Dermis blood vessel endothelial cell (primary cell): ENCODE measurements at regions not wholly inside any gene's neighbourhood (a gene's known extent, or its start where the extent isn't known, plus 50 kb on each side); places are given as distances from the start of the nearest gene placed in this dataset.
"Not testable (repeated sequence)": the region's sequence is repeated elsewhere in the genome, so short reads cannot be mapped to it uniquely, and the experiment has no call there.

Experiments
- DNase-seq: peaks from one replicate; pipeline ENCODE4 v3.0.0; 2010

DNA sequence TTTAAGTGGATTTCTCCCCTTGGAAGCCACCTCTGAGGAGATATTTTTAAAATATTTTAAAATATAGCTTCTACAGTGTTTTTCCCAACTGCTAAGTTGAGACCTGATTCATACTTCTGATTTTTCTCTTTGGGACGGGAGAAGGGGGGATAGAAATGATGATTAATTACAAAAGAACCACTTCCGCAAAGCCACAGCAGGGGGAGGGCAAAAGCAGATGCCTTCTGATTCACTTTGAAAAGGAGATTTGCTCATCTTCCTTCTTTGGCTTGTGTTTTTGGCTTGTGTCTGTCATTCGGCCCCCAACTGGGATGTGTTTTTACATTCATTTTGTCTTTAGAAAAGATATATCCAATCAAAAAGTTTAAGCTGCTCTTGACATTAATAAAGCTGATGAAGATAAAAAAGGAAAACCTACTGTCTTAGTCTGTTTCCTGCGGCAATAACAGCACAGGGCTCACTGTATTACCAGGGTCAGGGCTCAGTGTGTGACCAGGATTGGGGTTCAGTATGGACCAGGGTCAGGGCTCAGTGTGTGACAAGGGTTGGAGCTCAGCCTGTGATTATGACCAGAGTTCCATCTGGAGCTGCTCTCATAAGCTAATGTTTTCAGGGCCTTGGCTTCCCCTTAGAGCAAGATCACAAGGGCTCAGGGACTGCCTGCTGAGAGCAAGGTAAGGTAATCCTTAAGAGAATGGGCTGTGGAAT is 223.2 kb downstream of the MTHFS start:
- no peak for DNase-seq

DNA sequence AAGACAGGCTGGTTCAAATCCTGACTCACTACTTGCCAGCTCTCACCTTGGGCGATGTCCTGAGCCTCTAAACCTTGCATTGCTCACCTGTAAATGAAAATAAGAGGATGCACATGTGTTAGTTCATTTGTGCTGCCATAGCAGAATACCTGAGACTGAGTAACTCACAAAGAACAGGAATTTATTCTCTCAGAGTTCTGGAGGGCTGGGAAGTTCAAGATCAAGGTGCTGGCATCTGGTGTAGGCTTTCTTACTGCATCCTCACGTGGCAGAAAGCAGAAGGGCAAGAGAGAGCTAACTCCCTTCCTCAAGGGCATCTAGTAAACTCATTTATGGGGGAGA is 222.7 kb downstream of the MTHFS start:
- no peak for DNase-seq

DNA sequence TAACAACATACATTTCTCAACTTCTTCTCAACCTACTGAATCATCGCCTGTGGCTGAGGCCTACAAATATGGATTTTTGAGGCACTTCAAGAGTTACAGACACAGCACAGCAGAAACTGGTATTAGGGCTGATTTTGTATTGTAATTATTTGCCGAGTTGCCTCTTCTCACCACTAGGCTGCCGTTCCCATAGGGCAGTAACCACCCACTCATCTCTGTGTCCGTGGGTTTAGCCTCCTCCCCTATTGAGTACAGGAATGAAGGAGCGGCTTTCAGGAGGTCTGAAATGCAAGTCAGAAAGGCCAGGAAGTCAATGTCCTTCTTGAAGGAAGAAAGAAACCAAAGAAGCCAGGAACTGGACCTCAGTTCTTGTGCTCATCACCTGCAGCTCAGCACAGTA is 220.8 kb downstream of the MTHFS start:
- DNase-seq = no peak

DNA sequence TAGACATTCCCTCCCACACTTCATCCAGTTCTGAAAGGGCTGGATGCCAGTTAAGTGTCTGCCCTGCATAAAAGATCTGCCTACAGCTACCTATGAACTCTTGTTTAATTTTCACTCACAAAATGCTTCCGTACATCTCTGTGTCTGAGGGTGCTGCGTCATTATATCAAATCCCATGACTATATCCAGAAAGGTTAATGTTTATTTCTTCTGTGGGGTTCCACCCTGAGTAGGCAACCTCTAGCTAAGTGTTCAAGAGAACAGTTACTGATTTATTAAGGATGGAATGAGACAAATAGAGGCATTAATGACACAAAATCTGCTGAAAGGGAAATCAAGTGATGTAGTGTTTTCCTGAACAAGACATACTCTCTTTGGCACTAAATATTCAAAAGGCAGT is 220.2 kb downstream of the MTHFS start:
- no peak for DNase-seq

DNA sequence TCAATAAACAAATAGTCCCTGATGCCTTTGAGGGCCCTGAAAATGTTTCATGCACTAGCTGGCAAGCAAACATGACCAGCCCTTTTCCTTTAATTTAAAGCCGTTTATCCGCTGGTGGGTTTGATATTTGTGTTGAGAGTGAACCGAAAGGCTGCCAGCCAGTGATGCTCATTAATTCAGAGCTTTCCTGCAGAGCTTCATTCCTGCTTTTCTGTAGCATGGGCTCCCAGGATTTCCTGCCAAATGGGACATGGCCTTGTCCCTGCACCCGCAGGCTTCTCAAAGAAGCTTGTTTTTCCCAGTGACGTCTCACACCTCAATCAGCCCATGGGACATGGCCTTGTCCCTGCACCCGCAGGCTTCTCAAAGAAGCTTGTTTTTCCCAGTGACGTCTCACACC is 219.6 kb downstream of the MTHFS start:
- DNase-seq = no peak

DNA sequence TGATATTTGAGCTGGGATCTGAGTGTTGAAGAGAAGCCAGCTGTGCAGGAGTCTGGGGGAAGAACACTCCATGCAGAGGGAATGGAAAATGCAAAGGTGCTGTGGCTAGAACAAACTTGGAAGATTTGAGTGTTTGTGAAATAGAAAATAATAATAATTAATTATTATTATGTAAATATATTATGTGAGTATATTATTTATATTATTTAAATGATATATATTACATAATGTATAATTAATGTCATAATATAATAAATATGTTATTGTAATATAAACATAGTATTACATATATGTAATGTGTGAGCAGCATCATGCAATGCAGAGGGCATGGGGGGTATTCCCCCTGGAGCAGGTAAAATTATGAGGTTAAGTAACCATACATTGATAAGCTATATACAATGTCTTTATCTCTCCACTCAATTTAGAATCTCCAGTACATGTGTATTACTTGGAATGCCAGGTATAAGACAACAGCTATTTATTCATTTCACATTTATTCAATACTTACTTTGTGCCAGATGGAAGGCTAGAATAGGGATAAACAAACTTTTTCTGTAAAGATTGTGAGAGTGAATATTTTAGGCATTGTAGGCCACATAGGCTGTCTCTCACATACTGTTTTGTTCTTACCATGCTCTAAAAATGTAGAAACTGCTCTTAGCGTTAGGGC is 218.6 kb downstream of the MTHFS start:
- no peak for DNase-seq

DNA sequence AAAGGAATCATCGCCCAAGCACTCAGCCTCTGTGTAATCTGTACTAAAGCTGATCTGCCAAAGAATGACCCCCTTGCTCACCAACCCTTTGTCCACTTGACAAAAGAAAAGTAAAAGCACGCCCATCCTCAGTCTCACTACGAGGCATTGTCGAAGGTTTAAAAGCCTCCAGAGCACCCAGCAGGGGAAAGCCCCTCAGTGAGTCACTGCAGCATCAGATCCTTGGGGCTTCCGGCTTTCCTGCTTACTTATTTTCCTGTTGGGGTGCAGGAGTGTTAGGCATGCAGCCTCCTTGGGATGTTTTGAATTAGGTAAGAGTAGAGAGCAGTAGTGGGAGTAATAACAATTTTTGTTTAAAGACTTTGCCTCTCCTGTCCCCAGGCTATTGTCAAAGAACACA is 216.1 kb downstream of the MTHFS start:
- DNase-seq = peak; percentile 76

DNA sequence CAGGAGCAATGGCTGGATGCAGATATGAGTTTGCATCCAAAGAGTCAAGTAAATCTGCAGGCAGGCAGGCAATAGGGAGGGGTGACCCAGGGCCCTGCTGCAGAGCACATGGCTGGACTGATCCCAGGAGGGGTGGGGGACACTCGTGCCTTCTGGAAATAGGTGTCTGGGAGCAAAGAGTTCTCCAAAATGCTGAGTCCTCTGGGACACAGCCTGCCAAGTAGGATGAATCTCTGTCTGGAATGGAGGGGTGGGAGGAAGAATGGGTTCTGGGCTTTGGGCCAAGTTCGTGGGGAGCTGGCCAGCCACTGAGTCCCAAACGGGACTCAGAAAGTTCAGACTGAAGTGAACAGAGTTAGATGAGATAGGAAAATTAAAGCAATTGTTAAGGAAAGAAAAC is 214.5 kb downstream of the MTHFS start:
- peak; percentile 45 for DNase-seq

DNA sequence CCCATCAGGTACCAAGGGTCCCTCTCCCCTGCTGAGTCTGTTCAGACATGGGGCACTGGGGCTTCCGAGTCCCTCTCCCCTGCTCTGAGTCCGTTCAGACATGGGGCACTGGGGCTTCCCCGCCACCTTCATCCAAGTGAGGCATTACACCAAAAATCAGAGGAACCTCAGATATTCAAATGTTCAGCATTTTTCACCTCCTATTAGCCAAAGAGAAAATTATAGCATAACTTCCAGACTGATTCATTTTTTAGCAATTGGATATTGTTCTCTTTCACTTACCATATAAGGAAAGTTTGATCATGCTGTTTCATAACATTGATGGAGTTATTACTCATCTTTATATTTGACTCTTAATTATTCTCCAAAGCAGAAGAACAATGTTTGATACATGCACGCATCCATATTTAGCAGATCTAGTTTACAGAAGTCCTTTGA is 213.9 kb downstream of the MTHFS start:
- peak; percentile 28 for DNase-seq

DNA sequence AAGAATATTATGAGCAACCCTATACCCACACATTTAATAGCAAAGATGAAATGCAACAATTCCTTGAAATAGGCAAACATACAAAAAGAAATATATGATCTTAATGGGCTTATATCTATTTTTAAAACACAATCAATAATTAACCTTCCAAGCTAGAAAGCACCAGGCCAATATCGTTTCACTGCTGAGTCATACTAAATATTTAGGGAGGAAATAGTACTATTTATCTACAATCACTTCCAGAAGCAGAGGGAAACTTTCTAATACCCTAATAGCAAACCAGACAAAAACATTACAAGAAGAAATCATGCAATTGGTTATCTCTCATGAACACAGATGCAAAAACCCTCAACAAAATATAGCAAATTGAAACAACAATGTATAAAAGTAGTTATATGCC is 207.8 kb downstream of the MTHFS start:
- DNase-seq = no peak

DNA sequence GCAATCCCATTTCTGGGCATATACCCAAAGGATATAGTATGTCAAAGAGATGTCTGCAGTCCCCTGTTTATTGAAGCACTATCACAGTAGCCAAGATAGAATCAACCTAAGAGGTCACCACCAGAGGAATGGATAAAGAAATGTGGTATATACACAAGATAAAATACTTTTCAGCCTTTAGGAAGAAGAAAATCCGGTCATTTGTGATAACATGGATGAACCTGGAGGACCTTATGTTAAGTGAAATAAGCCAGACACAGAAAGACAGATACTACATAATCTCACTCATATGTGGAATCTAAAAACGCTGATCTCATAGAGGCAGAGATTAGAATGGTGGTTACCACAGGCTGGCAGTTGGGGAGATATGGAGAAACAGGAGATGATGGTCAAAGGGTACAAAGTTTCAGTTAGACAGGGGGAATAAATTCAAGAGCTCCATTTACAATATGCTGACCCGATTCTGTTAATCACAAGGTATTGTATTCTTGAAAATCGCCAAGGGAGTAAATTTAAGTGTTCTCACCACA is 195.8 kb downstream of the MTHFS start:
- no peak for DNase-seq

DNA sequence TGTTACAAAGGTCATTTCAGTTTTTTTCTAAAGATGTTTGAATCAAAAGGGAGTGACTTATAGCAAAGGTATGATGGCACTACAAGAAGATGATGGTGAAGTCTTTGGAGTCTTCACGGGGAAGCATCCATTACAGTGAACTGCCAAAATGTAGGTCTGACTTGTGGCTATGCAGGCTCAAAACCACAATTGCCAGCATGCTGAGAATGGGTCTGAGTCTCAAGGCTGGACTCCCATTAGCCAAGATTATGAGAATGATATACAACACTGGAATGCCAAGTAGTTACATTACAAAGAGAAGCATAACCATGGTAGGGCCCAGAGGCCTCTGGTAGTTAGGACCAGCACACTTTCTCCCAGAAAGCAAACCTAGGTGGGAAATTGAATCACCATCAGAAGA is 194.2 kb downstream of the MTHFS start:
- no peak for DNase-seq

DNA sequence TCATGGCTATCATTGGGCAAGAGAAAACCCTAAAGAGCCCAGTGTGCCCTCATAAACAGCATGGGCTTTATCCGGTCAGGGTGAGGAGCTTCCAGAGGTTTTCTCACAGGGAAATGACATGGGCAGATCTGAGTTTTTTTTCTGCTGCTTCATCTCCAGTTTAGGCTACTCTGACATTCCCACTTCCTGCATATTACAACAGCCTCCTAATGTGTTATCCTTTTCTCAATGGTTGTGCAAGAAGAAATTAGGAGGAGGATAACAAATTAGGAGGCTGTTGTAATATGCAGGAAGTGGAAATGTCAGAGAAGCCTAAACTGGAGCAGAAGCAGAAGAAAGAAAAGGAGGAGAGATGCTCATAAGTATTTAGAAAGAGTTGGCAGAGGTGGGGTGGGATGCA is 175.6 kb downstream of the MTHFS start:
- DNase-seq = no peak

DNA sequence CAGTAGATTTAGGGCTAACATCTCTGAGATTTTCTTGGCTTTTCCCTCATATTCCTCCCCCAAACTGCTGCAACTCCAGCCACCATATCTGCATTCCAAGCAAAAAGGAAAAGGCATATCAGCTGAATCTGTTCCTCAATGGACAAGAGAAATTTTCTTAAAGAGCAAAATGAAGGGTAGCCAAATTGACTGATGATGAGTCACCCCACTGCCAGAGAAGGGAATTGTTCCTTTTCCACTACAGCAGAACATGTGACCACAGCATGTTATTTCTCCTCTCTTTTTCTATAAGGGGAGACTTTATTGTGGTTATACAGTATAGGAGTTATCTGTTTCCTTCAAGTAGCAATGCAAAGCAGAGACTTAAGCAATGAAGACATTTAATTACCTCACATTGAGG is 172.5 kb downstream of the MTHFS start:
- DNase-seq = peak; percentile 12

DNA sequence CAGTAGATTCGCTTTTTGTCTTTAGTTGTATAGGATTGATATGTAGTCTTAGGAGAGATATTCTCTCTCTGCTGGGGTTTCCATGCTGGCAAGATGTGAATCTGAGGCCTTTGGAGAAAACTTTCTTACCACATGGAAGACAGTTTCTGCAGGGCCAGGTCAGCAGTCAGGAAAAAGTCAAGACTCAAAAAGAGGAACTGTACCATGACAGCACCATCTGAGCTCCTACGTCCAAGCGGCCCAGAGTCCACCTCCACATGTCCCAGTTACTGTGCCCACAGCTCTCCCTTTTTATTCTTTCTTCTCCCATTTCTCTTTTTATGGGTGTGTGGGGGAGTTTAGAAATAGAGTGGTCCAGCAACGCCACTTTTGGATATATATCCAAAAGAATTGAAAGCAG is 172.0 kb downstream of the MTHFS start:
- DNase-seq = no peak

DNA sequence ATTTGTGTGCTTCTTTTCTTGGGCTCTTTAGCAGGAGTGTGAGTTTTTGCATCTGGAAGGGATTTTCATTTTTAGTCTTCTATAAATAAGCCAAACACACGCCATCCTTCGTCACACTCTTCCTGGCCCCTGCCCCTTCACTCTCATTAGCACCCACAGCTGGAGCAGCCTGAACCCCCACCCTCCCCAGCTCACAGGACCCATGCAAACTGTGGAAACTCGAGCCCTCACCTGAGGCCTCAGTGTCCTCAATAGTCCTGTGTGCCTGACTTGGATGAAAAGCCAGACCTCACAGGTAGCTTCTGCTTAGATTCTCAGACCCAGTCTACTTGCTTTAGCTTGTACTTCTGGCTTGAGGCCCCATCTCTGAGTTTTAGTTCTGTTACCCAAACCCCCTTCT is 167.9 kb downstream of the MTHFS start:
- DNase-seq = no peak

DNA sequence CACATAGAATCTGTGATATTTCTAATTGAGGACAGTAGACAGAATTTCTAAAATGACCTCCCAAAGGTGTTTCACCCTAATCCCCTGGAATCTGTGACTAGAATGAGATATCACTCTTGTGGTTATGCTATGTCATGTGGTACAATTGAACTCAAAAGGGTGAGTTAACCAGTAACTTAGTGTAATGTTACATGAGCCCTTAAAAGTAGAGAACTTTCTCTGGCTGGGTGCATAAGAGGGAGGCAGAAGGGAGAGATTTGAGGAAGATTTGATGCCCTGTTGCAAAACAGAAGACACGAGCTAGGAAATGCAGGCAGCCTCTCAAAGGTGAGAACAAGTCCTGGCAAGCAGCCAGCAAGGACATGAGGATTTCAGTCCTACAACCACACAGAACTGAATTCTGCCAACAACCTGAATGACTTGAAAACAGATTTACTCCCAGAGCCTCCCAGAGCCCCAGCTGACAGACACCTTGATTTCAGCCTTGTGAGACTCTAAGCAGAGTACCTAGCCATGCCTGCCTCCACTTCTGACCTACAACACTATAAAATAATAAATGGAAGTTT is 160.3 kb downstream of the MTHFS start:
- DNase-seq = no peak

DNA sequence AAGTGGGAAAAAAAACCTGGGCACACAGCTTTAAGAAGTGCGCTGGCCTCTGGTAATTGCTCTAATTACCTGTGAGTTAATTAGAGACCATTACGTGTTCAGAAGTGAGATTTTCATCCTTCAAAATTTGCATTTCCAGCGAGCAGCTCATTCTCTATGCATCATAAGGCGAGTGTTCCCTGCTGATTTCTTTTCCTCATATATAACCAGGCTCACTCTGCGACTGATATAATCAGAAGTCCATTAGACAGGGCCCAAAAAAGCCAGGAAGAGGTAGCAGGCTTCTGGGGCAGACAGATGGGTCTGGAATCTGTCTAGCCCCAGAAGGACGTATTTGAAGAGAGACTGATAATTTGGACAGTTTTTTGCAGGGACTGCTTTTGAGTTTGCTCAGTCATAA is 158.7 kb downstream of the MTHFS start:
- DNase-seq = no peak

DNA sequence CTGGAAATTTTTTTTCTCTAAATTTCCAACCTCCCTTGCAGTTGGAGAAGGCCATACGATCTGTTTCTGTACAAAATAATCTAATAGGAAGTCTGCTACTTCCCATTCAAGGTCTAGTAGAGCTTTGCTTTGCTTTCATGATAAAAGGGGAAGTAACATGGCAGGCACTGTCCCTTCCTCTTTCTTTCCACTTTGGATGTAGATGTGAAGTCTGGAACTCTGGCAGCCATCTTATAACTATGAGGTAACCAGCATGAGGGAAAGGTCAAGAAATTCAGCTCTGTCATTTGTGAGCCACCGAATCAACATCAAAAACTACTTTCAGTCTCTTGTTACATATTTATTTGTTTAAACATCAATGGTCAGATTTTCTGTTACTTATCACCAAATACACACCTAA is 156.3 kb downstream of the MTHFS start:
- DNase-seq = no peak

DNA sequence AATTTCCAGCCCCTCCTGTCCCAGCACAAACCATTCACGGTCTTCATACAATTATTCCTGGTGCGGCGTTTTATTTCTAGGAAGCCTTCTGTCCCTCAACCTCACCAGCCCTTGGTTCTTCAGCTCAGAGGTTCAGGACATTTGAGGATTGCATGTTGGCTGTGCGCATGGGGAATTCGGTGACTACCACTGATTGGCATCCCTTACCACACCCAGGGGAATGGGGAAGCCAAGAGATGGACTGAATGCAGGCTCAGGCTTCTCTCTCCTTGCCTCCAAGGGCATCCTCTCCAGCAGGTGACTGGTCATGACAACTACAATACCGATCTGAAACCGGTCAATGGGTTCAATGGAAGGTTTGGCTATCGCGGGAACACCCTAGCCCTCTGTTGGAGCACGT is 153.8 kb downstream of the MTHFS start:
- DNase-seq = no peak

DNA sequence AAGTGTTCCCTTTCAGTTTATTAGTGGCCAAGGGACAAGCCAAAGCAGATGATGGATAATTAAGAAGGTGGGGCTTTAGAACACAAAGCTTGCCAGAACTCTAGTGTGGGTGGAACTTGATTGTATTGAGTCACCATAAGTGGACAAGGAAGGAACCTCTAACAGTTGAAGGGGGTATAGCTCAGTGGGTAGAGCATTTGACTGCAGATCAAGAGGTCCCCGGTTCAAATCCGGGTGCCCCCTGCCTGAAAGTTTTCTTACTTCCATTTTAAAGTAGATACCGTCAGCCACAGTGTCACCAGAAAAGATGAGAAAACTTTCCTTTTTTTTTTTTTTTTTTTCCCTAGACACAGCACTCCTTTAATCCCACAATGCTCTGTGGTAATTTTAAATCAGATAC is 152.3 kb downstream of the MTHFS start:
- DNase-seq = not testable (repeated sequence)

DNA sequence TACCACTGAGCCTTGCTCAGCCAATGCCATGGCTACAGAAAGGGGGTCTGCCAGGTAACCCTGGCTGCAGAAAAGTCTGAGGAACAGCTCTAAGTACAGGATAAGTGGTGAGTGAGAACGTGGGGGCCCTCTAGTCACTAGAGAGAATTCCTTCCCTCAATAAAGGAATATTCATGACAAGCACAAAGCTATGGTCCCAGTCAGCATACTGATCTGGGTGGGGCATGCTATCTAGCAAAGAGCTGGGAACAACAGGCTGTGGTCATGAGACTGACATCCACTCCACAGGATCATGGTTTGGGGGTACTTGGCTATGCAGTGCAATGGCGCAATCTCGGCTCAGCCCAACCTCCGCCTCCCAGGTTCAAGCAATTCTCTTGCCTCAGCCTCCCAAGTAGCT is 140.4 kb downstream of the MTHFS start:
- DNase-seq = no peak

DNA sequence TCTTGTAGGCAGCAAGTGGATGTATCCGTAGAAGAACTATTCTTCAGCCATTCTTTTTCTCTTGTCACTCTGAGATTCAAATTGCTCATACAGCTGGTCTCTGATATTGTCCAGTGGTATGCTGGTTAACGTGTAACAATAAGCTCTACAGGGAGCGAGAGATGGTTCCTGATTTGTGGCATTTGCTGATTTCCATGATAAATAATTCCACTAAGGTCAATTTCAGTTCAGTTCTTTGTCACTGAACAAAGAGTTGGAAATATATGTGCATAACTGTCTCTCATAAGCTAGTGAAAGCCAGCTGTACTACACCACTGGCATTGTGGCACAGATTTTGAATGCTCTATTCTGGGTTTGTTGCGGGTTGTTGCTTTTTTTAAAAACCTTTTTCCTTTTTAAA is 131.7 kb downstream of the MTHFS start:
- DNase-seq = no peak

DNA sequence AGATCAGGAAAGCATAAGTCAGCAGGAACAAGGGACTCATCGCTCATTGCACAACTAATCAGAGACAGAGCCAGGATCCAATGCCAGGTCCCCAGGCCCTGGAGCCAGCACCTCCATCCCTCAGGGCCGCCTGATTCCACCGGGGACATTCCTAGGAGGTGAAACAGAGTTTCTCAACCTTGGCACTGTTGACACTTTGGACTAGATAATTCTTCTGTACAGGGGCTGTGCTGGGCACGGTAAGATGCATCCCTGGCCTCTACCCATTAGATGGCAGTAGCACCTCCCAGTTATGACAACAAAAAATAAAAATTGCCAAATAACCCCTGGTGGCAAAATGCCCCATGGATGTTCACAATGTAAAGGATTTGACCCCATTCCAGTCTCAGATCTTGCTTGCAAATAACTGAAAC is 127.7 kb downstream of the MTHFS start:
- no peak for DNase-seq
